HUES48 (cell line): ENCODE measurements at regions not wholly inside any gene's neighbourhood (a gene's known extent, or its start where the extent isn't known, plus 50 kb on each side); places are given as distances from the start of the nearest gene placed in this dataset.

Experiments used
- H3K27ac ChIP-seq: one replicate; pipeline ENCODE4 v1.7.0; 2013; ENCODE audit warnings: low read depth, low read length, inconsistent platforms
- H3K27me3 ChIP-seq: 2 replicates; pipeline ENCODE4 v1.6.1; 2013; ENCODE audit warnings: mild to moderate bottlenecking, low read length; ENCODE audit not compliant: control insufficient read depth, insufficient read depth
- H3K36me3 ChIP-seq: 2 replicates; pipeline ENCODE4 v1.6.1; 2013; ENCODE audit warnings: low read length; ENCODE audit not compliant: control insufficient read depth, insufficient read depth
- H3K4me1 ChIP-seq: 2 replicates; pipeline ENCODE4 v1.6.1; 2013; ENCODE audit warnings: mild to moderate bottlenecking, low read length; ENCODE audit not compliant: control insufficient read depth, insufficient read depth
- H3K4me3 ChIP-seq: 2 replicates; pipeline ENCODE4 v1.5.1; 2013; ENCODE audit warnings: mild to moderate bottlenecking, low read depth, low read length
- H3K9ac ChIP-seq: 2 replicates; pipeline ENCODE4 v1.6.1; 2013; ENCODE audit warnings: mild to moderate bottlenecking, low read depth, low read length, moderate library complexity
- H3K9me3 ChIP-seq: 2 replicates; pipeline ENCODE4 v1.6.1; 2013; ENCODE audit warnings: low read length; ENCODE audit not compliant: control insufficient read depth, insufficient read depth

DNA sequence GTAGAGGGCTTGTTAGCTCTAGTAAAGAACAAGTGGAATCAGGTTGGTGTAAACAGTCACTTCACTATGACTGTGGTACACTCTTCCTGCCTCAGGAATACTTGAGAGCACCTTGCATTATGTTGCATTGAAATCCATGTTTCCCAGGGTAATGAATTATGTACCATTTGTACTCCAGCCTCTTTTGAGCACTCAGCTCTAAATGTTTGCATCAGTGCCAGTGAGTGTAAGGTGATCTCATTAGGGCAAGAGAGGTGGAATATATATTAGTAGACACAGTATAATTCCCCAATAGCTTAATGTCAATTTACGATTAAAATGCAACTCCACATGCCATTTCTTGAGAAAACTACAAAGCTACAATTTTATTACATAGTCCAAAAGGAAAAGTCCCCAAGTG, 319.6 kb upstream of the POU3F2 start:
- no peaks in the 10 kb centered on the region for H3K36me3 ChIP-seq
- H3K9me3 ChIP-seq = no peaks in the 10 kb centered on the region
- H3K9ac ChIP-seq = no peak overlapping the region
- no peaks in the 10 kb centered on the region for H3K27me3 ChIP-seq
- H3K27ac ChIP-seq = no peak overlapping the region
- no peaks in the 10 kb centered on the region for H3K4me1 ChIP-seq
- H3K4me3 ChIP-seq = no peak overlapping the region

DNA sequence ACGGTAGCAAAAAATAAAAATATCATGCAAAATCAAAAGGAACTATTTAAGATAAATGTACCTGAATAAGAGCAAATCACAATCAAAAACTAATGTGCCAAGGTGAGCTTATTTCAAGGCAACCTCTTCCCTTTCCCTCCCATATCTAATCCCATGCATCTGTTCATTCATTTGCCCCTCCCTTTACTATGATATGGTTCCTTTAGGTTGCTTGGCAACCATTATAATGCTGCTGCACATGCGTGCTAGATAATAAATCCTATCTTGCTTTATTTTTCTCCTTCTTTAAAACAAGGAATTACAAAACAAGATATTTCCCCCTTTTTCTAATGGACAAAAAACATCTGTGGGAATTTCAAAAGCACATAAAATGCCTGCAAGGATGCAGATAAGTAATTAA, 318.2 kb upstream of the POU3F2 start:
- no peaks in the 10 kb centered on the region for H3K36me3 ChIP-seq
- H3K27ac ChIP-seq = no peak overlapping the region
- no peak overlapping the region for H3K4me3 ChIP-seq
- H3K4me1 ChIP-seq = no peaks in the 10 kb centered on the region
- no peaks in the 10 kb centered on the region for H3K27me3 ChIP-seq
- no peak overlapping the region for H3K9ac ChIP-seq
- H3K9me3 ChIP-seq = no peaks in the 10 kb centered on the region

DNA sequence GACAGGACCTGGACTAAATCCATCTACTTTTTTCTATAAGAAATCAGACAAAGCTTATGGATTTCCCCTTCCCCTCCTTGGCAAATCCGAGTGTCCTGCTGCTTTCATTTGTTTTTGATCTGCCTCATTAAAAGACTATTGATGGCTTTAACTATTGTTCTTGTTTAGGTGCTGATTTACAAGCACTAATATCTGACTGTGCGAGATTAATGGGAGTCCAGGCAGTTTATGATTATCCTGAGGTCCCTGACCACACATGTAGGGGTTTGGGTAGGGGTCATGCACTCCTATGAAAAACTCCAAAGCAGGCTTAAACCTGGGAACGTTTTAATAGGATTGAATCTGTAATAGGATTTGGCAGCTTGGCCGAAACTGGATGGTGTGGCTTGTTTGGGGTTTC, 317.5 kb upstream of the POU3F2 start:
- H3K4me1 ChIP-seq = no peaks in the 10 kb centered on the region
- no peak overlapping the region for H3K27ac ChIP-seq
- H3K36me3 ChIP-seq = no peaks in the 10 kb centered on the region
- H3K9ac ChIP-seq = no peak overlapping the region
- H3K4me3 ChIP-seq = no peak overlapping the region
- H3K27me3 ChIP-seq = no peaks in the 10 kb centered on the region
- H3K9me3 ChIP-seq = no peaks in the 10 kb centered on the region

DNA sequence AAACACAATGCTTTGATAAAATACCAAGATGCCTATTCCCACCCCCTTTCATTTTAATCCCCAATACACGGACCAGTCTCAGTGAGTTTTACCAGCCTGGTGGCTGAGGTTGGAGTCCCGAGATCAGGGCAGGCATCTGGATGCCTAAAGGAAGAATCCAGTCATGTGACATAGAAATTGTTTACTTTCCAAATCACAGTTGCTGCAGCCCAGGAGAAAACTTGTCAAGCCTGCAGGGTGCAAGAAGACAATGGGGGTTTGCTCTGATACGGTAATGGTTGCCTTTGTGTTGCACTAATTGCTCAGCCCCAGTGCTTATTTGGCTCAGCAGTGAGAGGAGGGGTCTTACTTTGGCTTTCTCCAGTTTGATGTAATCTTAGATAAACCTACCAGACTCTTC, 308.5 kb upstream of the POU3F2 start:
- H3K9me3 ChIP-seq = no peaks in the 10 kb centered on the region
- no peaks in the 10 kb centered on the region for H3K36me3 ChIP-seq
- H3K4me3 ChIP-seq = 0 out of 2 replicates have a peak overlapping the region, but pooled peaks have one; percentile 18
- H3K9ac ChIP-seq = no peak overlapping the region
- H3K27ac ChIP-seq = no peak overlapping the region
- H3K4me1 ChIP-seq = peaks cover 17% of the 10 kb centered on the region
- 0 out of 2 replicates have a peak, but pooled peaks cover 6% of the 10 kb centered on the region for H3K27me3 ChIP-seq

DNA sequence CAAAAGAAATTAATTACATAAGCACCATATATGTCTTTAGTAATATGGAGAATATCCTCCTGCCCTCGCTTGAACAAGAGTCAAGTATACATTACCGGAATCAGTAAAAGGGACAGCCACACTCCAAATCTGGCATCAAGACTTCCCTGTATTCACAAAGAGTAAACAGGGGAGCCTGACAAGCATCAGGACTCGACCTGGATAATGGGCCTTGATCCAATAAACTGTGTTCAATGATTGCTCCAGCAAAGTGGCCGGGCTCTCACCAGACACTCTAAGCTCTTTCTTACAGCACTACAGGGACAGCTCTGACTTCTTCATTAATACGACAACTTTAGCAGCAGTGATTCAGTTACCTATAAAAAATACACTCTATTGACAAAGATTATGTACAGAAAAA, 307.9 kb upstream of the POU3F2 start:
- H3K4me3 ChIP-seq = 0 out of 2 replicates have a peak overlapping the region, but pooled peaks have one; percentile 18
- H3K9me3 ChIP-seq = no peaks in the 10 kb centered on the region
- no peaks in the 10 kb centered on the region for H3K36me3 ChIP-seq
- H3K27me3 ChIP-seq = 0 out of 2 replicates have a peak, but pooled peaks cover 6% of the 10 kb centered on the region
- H3K9ac ChIP-seq = no peak overlapping the region
- H3K27ac ChIP-seq = no peak overlapping the region
- H3K4me1 ChIP-seq = peaks cover 17% of the 10 kb centered on the region

DNA sequence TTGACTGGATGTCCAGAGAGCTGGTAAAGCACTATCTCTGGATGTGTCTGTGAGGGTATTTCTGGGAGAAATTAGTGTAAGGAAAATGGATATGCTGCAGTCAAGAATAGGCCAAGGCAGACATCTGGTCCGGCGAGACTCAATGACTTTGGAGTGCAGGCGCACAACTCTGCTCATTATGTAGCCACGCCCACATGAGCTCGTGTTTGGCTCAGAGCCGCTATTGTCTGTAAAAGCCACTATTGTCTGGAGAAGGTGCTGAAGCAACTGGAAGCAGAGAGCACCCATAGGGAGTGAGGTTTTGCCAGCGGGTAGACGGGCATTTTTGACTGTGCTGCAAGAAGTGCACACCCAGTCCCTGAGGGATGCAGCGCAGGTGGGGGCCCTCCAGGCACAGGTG, 305.0 kb upstream of the POU3F2 start:
- no peak overlapping the region for H3K4me3 ChIP-seq
- no peaks in the 10 kb centered on the region for H3K36me3 ChIP-seq
- 0 out of 2 replicates have a peak, but pooled peaks cover 8% of the 10 kb centered on the region for H3K9me3 ChIP-seq
- peaks cover 17% of the 10 kb centered on the region for H3K4me1 ChIP-seq
- no peak overlapping the region for H3K27ac ChIP-seq
- H3K27me3 ChIP-seq = 0 out of 2 replicates have a peak, but pooled peaks cover 6% of the 10 kb centered on the region
- no peak overlapping the region for H3K9ac ChIP-seq

DNA sequence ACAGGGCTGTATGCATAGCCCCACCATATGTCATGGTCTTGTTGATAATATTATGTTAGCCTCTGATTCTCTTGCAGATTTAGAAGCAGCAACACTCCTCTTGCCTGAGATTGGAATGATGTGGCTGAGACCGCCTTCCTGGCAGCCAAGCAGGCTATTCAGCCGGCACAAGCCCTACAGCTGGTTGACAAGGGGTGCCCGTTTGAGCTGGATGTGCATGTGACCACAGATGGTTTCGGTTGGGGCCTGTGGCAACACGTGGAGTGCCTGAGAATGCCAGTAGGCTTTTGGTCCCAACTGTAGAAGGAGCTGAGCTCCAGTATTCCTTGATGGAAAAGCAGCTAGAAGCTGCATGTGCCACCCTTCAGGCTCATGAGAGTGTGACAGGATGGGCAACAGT, 303.6 kb upstream of the POU3F2 start:
- peaks cover 12% of the 10 kb centered on the region for H3K4me1 ChIP-seq
- H3K27me3 ChIP-seq = 0 out of 2 replicates have a peak, but pooled peaks cover 6% of the 10 kb centered on the region
- H3K9ac ChIP-seq = no peak overlapping the region
- H3K36me3 ChIP-seq = no peaks in the 10 kb centered on the region
- no peak overlapping the region for H3K27ac ChIP-seq
- 0 out of 2 replicates have a peak, but pooled peaks cover 8% of the 10 kb centered on the region for H3K9me3 ChIP-seq
- H3K4me3 ChIP-seq = no peak overlapping the region

DNA sequence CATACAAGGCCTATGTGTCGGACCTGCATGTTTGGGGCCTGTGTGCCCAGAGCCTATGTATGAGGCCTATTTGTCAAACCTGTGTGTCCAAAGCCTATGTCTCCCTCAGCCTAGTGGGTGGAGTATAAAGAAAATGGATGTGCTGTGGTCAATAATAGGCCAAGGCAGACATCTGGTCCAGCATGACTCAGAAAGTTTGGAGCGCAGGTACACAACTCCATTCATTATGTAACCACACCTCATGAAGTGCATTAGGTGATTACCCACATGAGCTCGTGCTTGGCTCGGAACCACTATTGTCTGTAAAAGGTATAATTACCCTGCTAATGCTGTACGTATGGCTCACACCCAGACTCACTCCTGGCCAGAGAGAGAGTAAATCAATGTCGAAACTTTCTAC, 302.4 kb upstream of the POU3F2 start:
- Histone ChIP-seq H3K9ac (no peak overlapping the region), H3K9me3 (0 out of 2 replicates have a peak, but pooled peaks cover 8% of the 10 kb centered on the region), H3K4me3 (no peak overlapping the region), H3K27ac (no peak overlapping the region), H3K27me3 (0 out of 2 replicates have a peak, but pooled peaks cover 4% of the 10 kb centered on the region), H3K4me1 (no peaks in the 10 kb centered on the region; the same call in 1 of the 2 replicates), H3K36me3 (no peaks in the 10 kb centered on the region)

DNA sequence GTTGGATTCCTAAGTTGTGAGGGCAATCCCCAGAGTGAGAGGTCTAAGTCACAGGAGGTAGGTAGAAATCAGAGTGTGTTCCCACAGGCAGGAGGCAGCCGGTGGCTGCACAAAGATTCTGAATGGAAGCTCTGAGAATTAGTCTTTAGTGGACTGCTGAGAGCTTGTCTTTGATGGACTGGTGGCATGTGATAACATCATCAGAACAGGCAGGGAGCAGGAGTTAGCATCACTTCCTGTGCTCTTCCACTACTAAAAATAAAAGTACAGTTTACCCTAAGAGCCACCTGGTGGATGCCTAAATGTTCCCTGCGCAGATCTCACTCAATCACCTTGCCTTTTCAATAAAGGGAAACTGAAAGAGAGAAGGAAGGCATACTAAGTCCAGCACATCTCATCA, 294.6 kb upstream of the POU3F2 start:
- Histone ChIP-seq H3K4me3 (no peak overlapping the region), H3K9ac (no peak overlapping the region), H3K9me3 (no peaks in the 10 kb centered on the region), H3K4me1 (no peaks in the 10 kb centered on the region), H3K27me3 (no peaks in the 10 kb centered on the region), H3K27ac (no peak overlapping the region), H3K36me3 (no peaks in the 10 kb centered on the region)

DNA sequence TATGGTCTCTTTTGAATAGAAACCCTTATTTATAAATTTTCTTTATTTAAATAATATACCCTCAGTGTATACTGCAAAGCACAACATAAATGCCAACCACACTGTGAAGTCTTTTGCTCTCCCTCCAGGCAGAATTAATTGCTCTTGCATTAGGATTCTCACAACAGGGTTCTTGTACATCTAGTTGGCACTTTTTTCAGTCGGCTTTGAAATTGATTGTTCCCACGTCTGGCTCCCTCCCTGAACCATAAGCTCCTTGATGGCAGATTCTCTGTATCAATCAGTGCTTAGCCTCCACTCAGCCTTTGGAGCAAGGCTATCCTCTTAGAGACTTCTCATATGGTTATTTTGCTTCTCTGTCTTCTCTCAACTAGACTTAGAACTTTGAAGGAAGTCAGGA, 288.0 kb upstream of the POU3F2 start:
- H3K9ac ChIP-seq = no peak overlapping the region
- H3K9me3 ChIP-seq = no peaks in the 10 kb centered on the region
- H3K27ac ChIP-seq = no peak overlapping the region
- H3K4me1 ChIP-seq = no peaks in the 10 kb centered on the region
- H3K27me3 ChIP-seq = no peaks in the 10 kb centered on the region
- H3K36me3 ChIP-seq = no peaks in the 10 kb centered on the region
- no peak overlapping the region for H3K4me3 ChIP-seq

DNA sequence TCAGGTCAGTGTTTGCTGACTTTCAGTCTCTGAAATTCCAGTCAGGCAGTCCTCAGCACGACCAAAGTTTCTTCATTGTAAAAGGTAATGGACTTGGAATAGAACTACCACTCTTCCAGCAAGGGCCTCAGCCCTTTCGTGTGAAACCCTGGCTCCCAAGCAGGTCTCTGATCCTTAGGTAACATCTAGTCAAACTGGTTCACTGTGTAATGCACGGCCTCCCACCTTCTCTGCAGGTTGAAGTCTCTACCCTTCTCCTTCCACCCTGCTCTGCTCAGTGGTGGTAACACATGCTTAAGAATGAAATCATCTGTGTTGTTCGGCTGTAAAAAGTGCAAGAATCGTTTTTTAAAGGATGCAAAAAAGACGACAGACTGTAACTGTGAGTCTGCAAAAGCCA, 287.2 kb upstream of the POU3F2 start:
- no peak overlapping the region for H3K27ac ChIP-seq
- H3K27me3 ChIP-seq = no peaks in the 10 kb centered on the region
- H3K9ac ChIP-seq = no peak overlapping the region
- no peaks in the 10 kb centered on the region for H3K36me3 ChIP-seq
- H3K9me3 ChIP-seq = no peaks in the 10 kb centered on the region
- no peaks in the 10 kb centered on the region for H3K4me1 ChIP-seq
- H3K4me3 ChIP-seq = no peak overlapping the region

DNA sequence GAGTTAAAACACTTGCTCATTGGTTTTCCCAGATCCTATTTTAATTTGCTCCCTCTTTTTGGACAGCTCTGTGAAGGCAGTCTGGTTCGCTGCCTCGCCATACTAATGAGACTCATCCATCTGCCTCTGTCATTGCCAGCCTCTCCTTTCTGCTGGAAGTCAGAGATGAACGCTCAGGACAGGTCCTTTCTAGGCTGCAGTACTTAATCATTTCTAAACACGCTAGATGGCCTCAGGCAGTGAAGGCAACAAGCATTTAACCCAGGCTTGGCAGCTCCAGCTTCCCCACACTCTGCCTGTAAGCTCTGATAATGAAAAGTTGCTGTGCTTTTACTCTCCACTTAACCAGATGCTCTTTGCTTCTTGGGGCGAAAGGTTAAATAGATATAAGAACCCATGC, 286.7 kb upstream of the POU3F2 start:
- H3K27ac ChIP-seq = no peak overlapping the region
- H3K4me3 ChIP-seq = no peak overlapping the region
- no peaks in the 10 kb centered on the region for H3K9me3 ChIP-seq
- no peak overlapping the region for H3K9ac ChIP-seq
- H3K4me1 ChIP-seq = no peaks in the 10 kb centered on the region
- H3K36me3 ChIP-seq = no peaks in the 10 kb centered on the region
- no peaks in the 10 kb centered on the region for H3K27me3 ChIP-seq
